Keratinocyte (primary cell): ENCODE measurements at regions not wholly inside any gene's neighbourhood (a gene's known extent, or its start where the extent isn't known, plus 50 kb on each side); places are given as distances from the start of the nearest gene placed in this dataset.

Experiments used
- DNase-seq: peaks from one replicate; pipeline ENCODE4 v3.0.0-alpha.2; 2011; ENCODE audit warnings: low read depth, missing footprints, low spot score
- FAIRE-seq: peaks from 2 replicates; lab custom pipeline; 2011; peaks lifted over from hg19 to GRCh38; lab: Jason Lieb, UNC
- H2AFZ ChIP-seq: 2 replicates; pipeline ENCODE4 v1.6.0; 2012; ENCODE audit warnings: low read length, control low read depth, inconsistent platforms; ENCODE audit not compliant: control insufficient read depth
- H3K27ac ChIP-seq: 2 replicates; pipeline ENCODE4 v1.5.1; 2011; ENCODE audit warnings: low read length; ENCODE audit not compliant: control insufficient read depth, insufficient read depth
- H3K27me3 ChIP-seq: 3 replicates; pipeline ENCODE4 v1.6.0; 2011; ENCODE audit warnings: low read length; ENCODE audit not compliant: control insufficient read depth, insufficient read depth; ENCODE audit errors: extremely low read depth
- H3K36me3 ChIP-seq, 2 experiments: 2 replicates in 1 of 2; 3 replicates in 1 of 2; pipeline ENCODE4 v1.5.1; 2011; ENCODE audit warnings: low read length in 2 of 2, mild to moderate bottlenecking in 1 of 2; ENCODE audit not compliant: control insufficient read depth in 2 of 2, insufficient read depth in 2 of 2; ENCODE audit errors: extremely low read depth in 1 of 2
- H3K4me1 ChIP-seq: 3 replicates; pipeline ENCODE4 v1.5.1; 2011; ENCODE audit warnings: low read length; ENCODE audit not compliant: control insufficient read depth, insufficient read depth; ENCODE audit errors: extremely low read depth
- H3K4me2 ChIP-seq: 3 replicates; pipeline ENCODE4 v1.6.0; 2011; ENCODE audit warnings: low read depth, low read length; ENCODE audit not compliant: control insufficient read depth, insufficient read depth; ENCODE audit errors: extremely low read depth
- H3K4me3 ChIP-seq, 3 experiments: fragments of 200-600 bp in 1 of 3; sonication (generic) in 1 of 3; 2 replicates in 2 of 3; 3 replicates in 1 of 3; pipeline ENCODE4 v1.5.1; 2011 to 2016; ENCODE audit warnings: low read length in 3 of 3, mild to moderate bottlenecking in 3 of 3, control low read depth in 2 of 3, inconsistent platforms in 1 of 3, low read depth in 1 of 3, mixed read lengths in 1 of 3, mixed run types in 1 of 3, moderate library complexity in 1 of 3; ENCODE audit not compliant: control insufficient read depth in 2 of 3, insufficient read depth in 2 of 3; ENCODE audit errors: extremely low read depth in 1 of 3
- H3K79me2 ChIP-seq: 2 replicates; pipeline ENCODE4 v1.6.0; 2012; ENCODE audit warnings: low read length; ENCODE audit not compliant: control insufficient read depth, insufficient read depth
- H3K9ac ChIP-seq: 3 replicates; pipeline ENCODE4 v1.6.0; 2011; ENCODE audit warnings: low read length; ENCODE audit not compliant: control insufficient read depth, insufficient read depth; ENCODE audit errors: extremely low read depth
- H3K9me1 ChIP-seq: 3 replicates; pipeline ENCODE4 v1.6.0; 2011; ENCODE audit warnings: low read length; ENCODE audit not compliant: control insufficient read depth, insufficient read depth; ENCODE audit errors: extremely low read depth
- H3K9me3 ChIP-seq: 2 replicates; pipeline ENCODE4 v1.5.1; 2012; ENCODE audit warnings: low read depth, low read length; ENCODE audit not compliant: control insufficient read depth
- H4K20me1 ChIP-seq: 3 replicates; pipeline ENCODE4 v1.6.0; 2011; ENCODE audit warnings: low read length; ENCODE audit not compliant: control insufficient read depth, insufficient read depth; ENCODE audit errors: extremely low read depth
- EZH2 ChIP-seq: IDR thresholded peaks from one replicate; pipeline ENCODE4 v1.6.1; 2012; ENCODE audit warnings: inconsistent platforms, mild to moderate bottlenecking, low read length, moderate library complexity
- dilution Hi-C: fragments of 300-500 bp; cut with MboI; formaldehyde crosslinking; loops from one replicate; pipeline ENCODE4 v1.7.0; 2020; ENCODE audit warnings: low sequenced_read_pairs; ENCODE audit not compliant: extremely low pct_ligation_motif_present
- TF ChIP-seq, protein P1 (sequence below), 3 experiments: IDR thresholded peaks in 1 of 3; conservative IDR thresholded peaks in 1 of 3; optimal IDR thresholded peaks in 1 of 3; 2 replicates in 2 of 3; 3 replicates in 1 of 3; pipeline versions ENCODE3 to v1.5.1; 2011; ENCODE audit warnings: low read length in 3 of 3, mild to moderate bottlenecking in 3 of 3, moderate library complexity in 2 of 3, control low read depth in 1 of 3, inconsistent platforms in 1 of 3; ENCODE audit not compliant: insufficient read depth in 2 of 3; ENCODE audit errors: extremely low read depth in 1 of 3

DNA sequence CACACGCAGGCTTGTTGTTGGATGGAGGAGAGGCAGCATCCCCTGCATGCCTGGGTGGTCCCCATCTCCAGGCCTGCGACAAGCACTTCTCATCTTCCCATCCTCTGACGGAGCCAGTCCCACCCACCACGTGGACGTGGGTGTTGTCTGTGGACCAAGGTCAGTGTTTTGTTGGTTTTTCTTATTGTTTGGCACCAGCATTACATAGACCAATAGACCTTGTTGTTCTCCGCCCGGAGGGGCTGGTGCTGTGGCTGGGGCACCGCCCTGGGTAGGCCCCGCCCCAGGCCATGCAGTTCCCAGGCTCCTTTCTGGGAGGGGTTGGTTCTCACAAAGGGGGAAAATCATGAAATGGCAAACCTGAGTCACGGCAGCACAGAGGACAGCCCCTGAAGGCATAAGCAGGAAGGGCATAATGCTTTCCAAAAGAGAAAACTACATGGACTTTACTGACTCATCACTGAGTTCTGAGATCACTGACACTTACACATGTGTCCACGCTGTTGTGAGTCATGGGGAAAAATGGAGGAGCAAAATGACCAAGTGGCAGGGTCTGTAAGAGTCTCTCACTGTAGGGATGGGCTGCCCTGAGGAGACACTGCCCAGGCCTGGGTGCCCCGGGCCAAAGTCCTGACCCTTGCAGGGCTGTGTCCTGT is 90.8 kb downstream of the THBS2 start:
- peak overlapping the region; percentile 29 for H2AFZ ChIP-seq
- H3K79me2 ChIP-seq = no peaks in the 10 kb centered on the region
- H3K9me1 ChIP-seq = no peaks in the 10 kb centered on the region
- dilution Hi-C loops = no loop called here
- H3K9me3 ChIP-seq = no peaks in the 10 kb centered on the region
- H3K9ac ChIP-seq = peak overlapping the region; percentile 39
- no peaks in the 10 kb centered on the region for H4K20me1 ChIP-seq
- no peak overlapping the region for H3K4me3 ChIP-seq
- H3K4me2 ChIP-seq = peak overlapping the region; percentile 53
- TF ChIP-seq, protein P1, sequence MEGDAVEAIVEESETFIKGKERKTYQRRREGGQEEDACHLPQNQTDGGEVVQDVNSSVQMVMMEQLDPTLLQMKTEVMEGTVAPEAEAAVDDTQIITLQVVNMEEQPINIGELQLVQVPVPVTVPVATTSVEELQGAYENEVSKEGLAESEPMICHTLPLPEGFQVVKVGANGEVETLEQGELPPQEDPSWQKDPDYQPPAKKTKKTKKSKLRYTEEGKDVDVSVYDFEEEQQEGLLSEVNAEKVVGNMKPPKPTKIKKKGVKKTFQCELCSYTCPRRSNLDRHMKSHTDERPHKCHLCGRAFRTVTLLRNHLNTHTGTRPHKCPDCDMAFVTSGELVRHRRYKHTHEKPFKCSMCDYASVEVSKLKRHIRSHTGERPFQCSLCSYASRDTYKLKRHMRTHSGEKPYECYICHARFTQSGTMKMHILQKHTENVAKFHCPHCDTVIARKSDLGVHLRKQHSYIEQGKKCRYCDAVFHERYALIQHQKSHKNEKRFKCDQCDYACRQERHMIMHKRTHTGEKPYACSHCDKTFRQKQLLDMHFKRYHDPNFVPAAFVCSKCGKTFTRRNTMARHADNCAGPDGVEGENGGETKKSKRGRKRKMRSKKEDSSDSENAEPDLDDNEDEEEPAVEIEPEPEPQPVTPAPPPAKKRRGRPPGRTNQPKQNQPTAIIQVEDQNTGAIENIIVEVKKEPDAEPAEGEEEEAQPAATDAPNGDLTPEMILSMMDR (optimal IDR thresholded peaks at IDR 0.05 in 1 of 3, IDR thresholded peaks at IDR 0.05 in 1 of 3, conservative IDR thresholded peaks at IDR 0.05 in 1 of 3; ENCODE audit: extremely low read depth in 1 of 3, insufficient read depth in 2 of 3, low read length in 3 of 3) = no peak
- TF ChIP-seq EZH2 = no peak
- peak; percentile 99 for FAIRE-seq
- H3K27me3 ChIP-seq = no peaks in the 10 kb centered on the region
- DNase-seq = peak; percentile 93
- no peaks in the 10 kb centered on the region for H3K36me3 ChIP-seq
- H3K4me1 ChIP-seq = peaks cover 11% of the 10 kb centered on the region
- peak overlapping the region; percentile 61 for H3K27ac ChIP-seq

DNA sequence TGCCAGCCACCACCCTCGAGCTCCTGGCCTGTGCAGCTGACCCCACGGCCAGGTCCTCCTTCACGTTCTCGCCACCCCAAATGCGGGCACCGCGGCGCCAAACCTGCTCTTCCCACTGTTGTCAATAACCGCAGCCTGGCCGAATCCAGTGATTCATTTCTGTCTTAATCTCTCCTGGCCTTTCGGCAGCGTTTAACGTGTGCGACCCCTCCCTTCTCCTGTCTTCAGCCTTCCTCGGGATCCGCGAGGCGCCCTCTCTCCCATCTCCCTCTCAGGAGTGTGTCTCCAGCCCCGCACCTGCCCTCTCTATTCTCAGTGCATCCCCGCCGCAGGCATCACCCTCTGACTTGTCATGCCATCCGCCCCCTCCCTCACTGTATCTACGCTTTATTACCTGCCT is 91.4 kb downstream of the THBS2 start:
- dilution Hi-C loops = no loop called here
- Histone ChIP-seq H3K4me3 (no peak overlapping the region), H3K4me1 (peaks cover 11% of the 10 kb centered on the region), H3K9me3 (no peaks in the 10 kb centered on the region), H3K4me2 (peak overlapping the region; percentile 53), H3K36me3 (no peaks in the 10 kb centered on the region), H3K79me2 (no peaks in the 10 kb centered on the region), H2AFZ (no peak overlapping the region), H4K20me1 (no peaks in the 10 kb centered on the region), H3K9ac (peak overlapping the region; percentile 39), H3K27me3 (no peaks in the 10 kb centered on the region), H3K9me1 (no peaks in the 10 kb centered on the region), H3K27ac (peak overlapping the region; percentile 58)
- TF ChIP-seq EZH2 = no peak
- TF ChIP-seq, protein P1 (optimal IDR thresholded peaks at IDR 0.05 in 1 of 3, IDR thresholded peaks at IDR 0.05 in 1 of 3, conservative IDR thresholded peaks at IDR 0.05 in 1 of 3; ENCODE audit: extremely low read depth in 1 of 3, insufficient read depth in 2 of 3, low read length in 3 of 3) = no peak
- no peak for DNase-seq
- FAIRE-seq = no peak
